ENCODE measurements at regions not wholly inside any gene's neighbourhood (a gene's known extent, or its start where the extent isn't known, plus 50 kb on each side); places are given as distances from the start of the nearest gene placed in this dataset.

DNA sequence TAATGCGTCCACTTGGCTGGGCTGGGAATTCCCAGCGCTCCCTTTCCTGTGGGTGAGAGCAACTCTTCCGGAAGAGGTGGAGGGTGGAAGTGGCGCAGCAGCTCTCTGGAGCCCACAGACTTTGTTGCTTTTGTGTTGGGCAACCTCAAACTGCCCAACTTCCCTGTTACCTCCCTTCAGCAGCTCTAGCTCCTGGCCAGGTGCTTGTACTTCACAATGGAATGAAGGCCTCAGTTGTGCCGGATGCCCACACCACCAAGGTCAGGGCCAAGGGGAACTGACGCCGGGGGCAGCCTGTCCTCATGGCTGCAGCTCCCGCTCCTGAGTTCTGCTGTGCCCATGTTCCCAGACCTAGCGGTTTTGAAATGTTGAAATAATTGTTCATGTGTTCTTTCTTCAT, 322.9 kb downstream of the GALR1 start:
- POLR2A ChIA-PET: no interaction called here

DNA sequence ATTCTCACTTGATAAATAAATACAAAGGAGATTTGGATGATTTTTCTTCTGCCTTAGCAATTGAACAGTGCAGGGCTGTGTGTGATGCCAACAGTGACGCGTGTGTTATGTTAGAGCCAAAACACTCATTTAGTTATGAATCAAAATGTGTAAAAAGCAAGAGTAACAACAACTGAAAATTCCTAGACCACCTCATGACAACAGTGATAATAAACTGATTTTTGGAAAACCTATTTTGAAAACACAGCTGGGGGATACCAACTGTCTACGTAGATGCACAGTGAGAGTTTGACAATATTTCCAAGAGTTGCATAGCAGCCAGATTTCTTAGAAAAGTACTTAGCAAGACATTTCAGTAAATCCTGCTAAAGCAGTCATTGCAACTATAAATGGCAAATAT, 323.9 kb downstream of the GALR1 start:
- ChIA-PET CTCF (no interaction called here), POLR2A (no interaction called here)
- no peak for DNase-seq (ENCODE audit: extremely low spot score)
- no peak for TF ChIP-seq FOXK2 (IDR thresholded peaks at IDR 0.05)
- TF ChIP-seq L3MBTL2 (conservative IDR thresholded peaks at IDR 0.05): no peak
- no peak for TF ChIP-seq LEF1 (IDR thresholded peaks at IDR 0.05; ENCODE audit: borderline replicate concordance)
- TF ChIP-seq ZNF384 (IDR thresholded peaks at IDR 0.05): no peak
- no peak for TF ChIP-seq BHLHE40 (IDR thresholded peaks at IDR 0.05; ENCODE audit: borderline replicate concordance)
- TF ChIP-seq FOXM1 (IDR thresholded peaks at IDR 0.05; ENCODE audit: borderline replicate concordance): no peak
- TF ChIP-seq SP1 (IDR thresholded peaks at IDR 0.05): no peak
- no peak for TF ChIP-seq NFRKB (IDR thresholded peaks at IDR 0.05)
- no peak for TF ChIP-seq ELF4 (IDR thresholded peaks at IDR 0.05)
- no peak for TF ChIP-seq HDGF (IDR thresholded peaks at IDR 0.05; ENCODE audit: borderline replicate concordance)
- TF ChIP-seq TARDBP (IDR thresholded peaks at IDR 0.05): no peak

More for the DNA sequence above, 322.9 kb downstream of the GALR1 start:
- TF ChIP-seq L3MBTL2 (conservative IDR thresholded peaks at IDR 0.05) (no peak), FOXK2 (IDR thresholded peaks at IDR 0.05) (no peak), NFRKB (IDR thresholded peaks at IDR 0.05) (no peak), TARDBP (IDR thresholded peaks at IDR 0.05) (no peak), FOXA1 (IDR thresholded peaks at IDR 0.05) (no peak), SP1 (IDR thresholded peaks at IDR 0.05) (no peak), ZNF384 (IDR thresholded peaks at IDR 0.05) (no peak), HDGF (IDR thresholded peaks at IDR 0.05; ENCODE audit: borderline replicate concordance) (no peak), CTBP1 (IDR thresholded peaks at IDR 0.05; ENCODE audit: borderline replicate concordance) (no peak)
- CTCF ChIA-PET: no interaction called here
- DNase-seq (ENCODE audit: extremely low spot score): no peak

- ChIA-PET CTCF (no interaction called here), POLR2A (no interaction called here)
- TF ChIP-seq ARNT (IDR thresholded peaks at IDR 0.05) (no peak), L3MBTL2 (conservative IDR thresholded peaks at IDR 0.05) (no peak), ELF4 (IDR thresholded peaks at IDR 0.05) (no peak), SUZ12 (IDR thresholded peaks at IDR 0.05) (no peak), FOXM1 (IDR thresholded peaks at IDR 0.05; ENCODE audit: borderline replicate concordance) (no peak), LEF1 (IDR thresholded peaks at IDR 0.05; ENCODE audit: borderline replicate concordance) (no peak), ZNF384 (IDR thresholded peaks at IDR 0.05) (no peak), BHLHE40 (IDR thresholded peaks at IDR 0.05; ENCODE audit: borderline replicate concordance) (no peak), FOXK2 (IDR thresholded peaks at IDR 0.05) (no peak), TARDBP (IDR thresholded peaks at IDR 0.05) (no peak), CTBP1 (IDR thresholded peaks at IDR 0.05; ENCODE audit: borderline replicate concordance) (no peak), SP1 (IDR thresholded peaks at IDR 0.05) (no peak), PKNOX1 (IDR thresholded peaks at IDR 0.05) (no peak), NFRKB (IDR thresholded peaks at IDR 0.05) (no peak), HDGF (IDR thresholded peaks at IDR 0.05; ENCODE audit: borderline replicate concordance) (no peak), FOXA1 (IDR thresholded peaks at IDR 0.05) (no peak)
- DNase-seq (ENCODE audit: extremely low spot score): no peak
Measured at GRCh38 chr18:77590943-77591515, 341.4 kb downstream of the GALR1 start.

GRCh38 chr18:77597726-77598125, 348.1 kb downstream of the GALR1 start:
- DNase-seq (ENCODE audit: extremely low spot score): no peak
- ChIA-PET CTCF (no interaction called here), POLR2A (no interaction called here)
- TF ChIP-seq PKNOX1 (IDR thresholded peaks at IDR 0.05) (no peak), L3MBTL2 (conservative IDR thresholded peaks at IDR 0.05) (no peak), CTBP1 (IDR thresholded peaks at IDR 0.05; ENCODE audit: borderline replicate concordance) (no peak), FOXA1 (IDR thresholded peaks at IDR 0.05) (no peak), ZNF384 (IDR thresholded peaks at IDR 0.05) (no peak), BHLHE40 (IDR thresholded peaks at IDR 0.05; ENCODE audit: borderline replicate concordance) (no peak), LEF1 (IDR thresholded peaks at IDR 0.05; ENCODE audit: borderline replicate concordance) (no peak), FOXM1 (IDR thresholded peaks at IDR 0.05; ENCODE audit: borderline replicate concordance) (no peak), NFRKB (IDR thresholded peaks at IDR 0.05) (no peak), SUZ12 (IDR thresholded peaks at IDR 0.05) (no peak), HDGF (IDR thresholded peaks at IDR 0.05; ENCODE audit: borderline replicate concordance) (no peak), ARNT (IDR thresholded peaks at IDR 0.05) (no peak), FOXK2 (IDR thresholded peaks at IDR 0.05) (no peak), ELF4 (IDR thresholded peaks at IDR 0.05) (no peak), SP1 (IDR thresholded peaks at IDR 0.05) (no peak), TARDBP (IDR thresholded peaks at IDR 0.05) (no peak)

- DNase-seq (ENCODE audit: extremely low spot score): no peak
- TF ChIP-seq HDGF (IDR thresholded peaks at IDR 0.05; ENCODE audit: borderline replicate concordance): no peak
- TF ChIP-seq CTBP1 (IDR thresholded peaks at IDR 0.05; ENCODE audit: borderline replicate concordance): no peak
- TF ChIP-seq ZNF384 (IDR thresholded peaks at IDR 0.05): no peak
- no peak for TF ChIP-seq LEF1 (IDR thresholded peaks at IDR 0.05; ENCODE audit: borderline replicate concordance)
- TF ChIP-seq ELF4 (IDR thresholded peaks at IDR 0.05): no peak
- TF ChIP-seq SUZ12 (IDR thresholded peaks at IDR 0.05): no peak
- TF ChIP-seq L3MBTL2 (conservative IDR thresholded peaks at IDR 0.05): no peak
- POLR2A ChIA-PET: no interaction called here
- CTCF ChIA-PET: no interaction called here
Measured at GRCh38 chr18:77600674-77601073, 351.0 kb downstream of the GALR1 start.

DNA sequence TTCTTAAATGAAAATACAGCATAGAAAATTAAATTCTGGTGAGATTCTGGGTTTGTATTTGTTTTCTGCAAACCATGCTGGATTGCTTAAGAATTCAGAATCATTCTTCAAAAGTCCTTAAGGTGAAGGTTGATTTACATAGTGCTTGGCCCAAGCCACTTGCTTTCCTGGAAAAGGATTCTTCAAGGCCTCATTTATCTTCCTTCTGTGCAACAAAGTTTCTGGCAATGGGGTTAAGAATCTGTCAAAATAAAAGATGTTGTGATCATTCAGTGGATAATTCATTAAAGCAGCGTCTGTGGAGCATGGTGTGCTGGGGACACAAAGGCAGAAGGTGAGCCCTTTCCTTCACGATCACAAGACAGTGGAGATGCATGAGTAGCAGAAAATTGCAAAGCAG, 351.9 kb downstream of the GALR1 start:
- CTCF ChIA-PET: no interaction called here
- no peak for DNase-seq (ENCODE audit: extremely low spot score)
- POLR2A ChIA-PET: no interaction called here
- TF ChIP-seq ARNT (IDR thresholded peaks at IDR 0.05): no peak
- no peak for TF ChIP-seq TARDBP (IDR thresholded peaks at IDR 0.05)
- TF ChIP-seq HDGF (IDR thresholded peaks at IDR 0.05; ENCODE audit: borderline replicate concordance): no peak
- no peak for TF ChIP-seq FOXK2 (IDR thresholded peaks at IDR 0.05)
- TF ChIP-seq FOXA1 (IDR thresholded peaks at IDR 0.05): no peak
- TF ChIP-seq PKNOX1 (IDR thresholded peaks at IDR 0.05): no peak
- TF ChIP-seq NFRKB (IDR thresholded peaks at IDR 0.05): no peak
- TF ChIP-seq ZNF384 (IDR thresholded peaks at IDR 0.05): no peak
- TF ChIP-seq L3MBTL2 (conservative IDR thresholded peaks at IDR 0.05): no peak
- TF ChIP-seq ELF4 (IDR thresholded peaks at IDR 0.05): no peak
